D721Med (cell line): ENCODE measurements at regions not wholly inside any gene's neighbourhood (a gene's known extent, or its start where the extent isn't known, plus 50 kb on each side); places are given as distances from the start of the nearest gene placed in this dataset.

Source experiments
- DNase-seq: peaks from one replicate; pipeline ENCODE4 v3.0.0; 2011; ENCODE audit warnings: low spot score; ENCODE audit not compliant: insufficient read length
- FAIRE-seq: peaks from 2 replicates; lab custom pipeline; 2011; peaks lifted over from hg19 to GRCh38; lab: Jason Lieb, UNC
- CTCF ChIP-seq: IDR thresholded peaks from 2 replicates; pipeline ENCODE4 v1.5.1; 2012; ENCODE audit warnings: mild to moderate bottlenecking, control low read depth; ENCODE audit not compliant: insufficient read depth; ENCODE audit errors: missing control alignments

GRCh38 chr5:123813937-123814624 lies 302.1 kb downstream of the CSNK1G3 start:
- no peak for DNase-seq
- peak; percentile 79 for FAIRE-seq
- no peak for TF ChIP-seq CTCF

- DNase-seq: no peak
- peak; percentile 46 for FAIRE-seq
- no peak for TF ChIP-seq CTCF
Measured at GRCh38 chr5:123813264-123813663, 301.3 kb downstream of the CSNK1G3 start.

- TF ChIP-seq CTCF: no peak
- no peak for FAIRE-seq
- DNase-seq: no peak
Measured at GRCh38 chr5:123811831-123812230, 299.9 kb downstream of the CSNK1G3 start.

GRCh38 chr5:123810746-123811340 lies 298.9 kb downstream of the CSNK1G3 start:
- no peak for FAIRE-seq
- TF ChIP-seq CTCF: no peak
- DNase-seq: no peak

GRCh38 chr5:123810253-123810652 lies 298.3 kb downstream of the CSNK1G3 start:
- no peak for TF ChIP-seq CTCF
- FAIRE-seq (no peak), DNase-seq (no peak)

GRCh38 chr5:123809594-123810221 lies 297.7 kb downstream of the CSNK1G3 start:
- no peak for TF ChIP-seq CTCF
- DNase-seq: no peak
- FAIRE-seq: no peak
